ENCODE measurements at regions not wholly inside any gene's neighbourhood (a gene's known extent, or its start where the extent isn't known, plus 50 kb on each side); places are given as distances from the start of the nearest gene placed in this dataset.
A peak's percentile ranks its signal among the peaks of the same experiment; 100 is the strongest.

DNA sequence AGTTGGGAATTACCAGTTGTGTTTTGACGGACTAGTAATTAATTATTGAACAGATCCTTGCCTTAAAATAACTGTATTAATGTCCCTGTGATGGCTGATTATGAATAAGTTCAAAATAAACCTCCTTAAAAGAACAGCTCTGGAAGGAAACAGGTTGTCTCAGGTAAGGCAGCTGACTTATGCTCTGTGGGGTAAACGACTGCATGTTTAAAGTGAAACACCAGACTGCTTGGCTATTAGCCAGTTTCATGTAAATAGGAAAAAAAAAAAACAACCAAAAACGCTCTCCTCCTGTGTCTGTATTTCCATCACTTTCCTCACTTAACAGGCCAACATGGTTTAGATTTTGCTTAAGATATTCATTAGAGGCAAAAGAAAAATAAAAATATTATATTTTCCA lies 243.6 kb downstream of the TMEM182 start:
- Histone ChIP-seq H3K36me3 (no peaks in the 10 kb centered on the region), H3K4me3 (no peak overlapping the region), H3K4me1 (no peaks in the 10 kb centered on the region), H3K9me3 (peaks cover 0 to 6% (median 2%) of the 10 kb centered on the region in 4 donors), H3K27ac (no peak overlapping the region), H3K27me3 (no peaks in the 10 kb centered on the region)
- intact Hi-C loops (cut with DNase I; ENCODE audit: low total_unique reads), result no loop called here
- WGBS, 5 donors, result 39 to 53% (median 47%) methylated on average over 3 of the region's 3 CpGs
- no peak for TF ChIP-seq CTCF (IDR thresholded peaks at IDR 0.05)
- no peak for TF ChIP-seq POLR2A (IDR thresholded peaks at IDR 0.05)
- no peak for TF ChIP-seq POLR2AphosphoS5 (IDR thresholded peaks at IDR 0.05)
- no peak for TF ChIP-seq EP300 (IDR thresholded peaks at IDR 0.05)
- no peak for DNase-seq

GRCh38 chr2:103007086-103007485 lies 245.3 kb downstream of the TMEM182 start:
- Histone ChIP-seq H3K36me3 (no peaks in the 10 kb centered on the region), H3K9me3 (no peaks in the 10 kb centered on the region), H3K27ac (no peak overlapping the region), H3K4me3 (no peak overlapping the region), H3K4me1 (no peaks in the 10 kb centered on the region), H3K27me3 (no peaks in the 10 kb centered on the region)
- no peak for DNase-seq
- WGBS, 5 donors, result 51 to 70% (median 66%) methylated on average over 3 of the region's 3 CpGs
- intact Hi-C loops (cut with DNase I; ENCODE audit: low total_unique reads), result no loop called here
- TF ChIP-seq POLR2A (IDR thresholded peaks at IDR 0.05) (no peak), CTCF (IDR thresholded peaks at IDR 0.05) (no peak), EP300 (IDR thresholded peaks at IDR 0.05) (no peak), POLR2AphosphoS5 (IDR thresholded peaks at IDR 0.05) (no peak)

- Histone ChIP-seq H3K4me1 (no peaks in the 10 kb centered on the region), H3K9me3 (no peaks in the 10 kb centered on the region), H3K27ac (no peak overlapping the region), H3K36me3 (no peaks in the 10 kb centered on the region), H3K27me3 (no peaks in the 10 kb centered on the region), H3K4me3 (no peak overlapping the region)
- DNase-seq, result peak in 1 of 2 donors; percentile 7
- WGBS, 5 donors, result 31 to 53% (median 34%) methylated on average over 6 of the region's 6 CpGs
- TF ChIP-seq EP300 (IDR thresholded peaks at IDR 0.05) (no peak), POLR2A (IDR thresholded peaks at IDR 0.05) (no peak), CTCF (IDR thresholded peaks at IDR 0.05) (no peak), POLR2AphosphoS5 (IDR thresholded peaks at IDR 0.05) (no peak)
- intact Hi-C loops (cut with DNase I; ENCODE audit: low total_unique reads), result no loop called here
These were observed 246.8 kb downstream of the TMEM182 start for GRCh38 chr2:103008586-103008985.

DNA sequence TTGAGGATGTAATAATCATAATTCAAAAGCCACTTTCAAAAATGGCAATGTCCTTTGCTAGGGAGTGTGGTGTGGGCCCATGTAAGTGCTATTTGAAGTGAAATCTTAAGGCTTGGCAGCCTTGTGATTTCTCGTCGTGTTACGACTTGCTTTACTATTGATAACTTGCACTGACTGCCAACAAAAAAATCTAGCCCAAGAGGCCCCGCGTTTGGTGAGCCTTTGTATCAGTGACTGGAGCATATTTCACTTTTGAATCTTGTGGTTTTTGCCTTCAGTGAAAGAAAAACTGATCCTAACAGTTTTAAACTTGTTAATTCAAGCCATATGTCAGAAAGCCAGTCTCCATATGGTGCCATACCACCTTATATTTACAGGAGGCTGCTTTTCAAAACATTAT lies 248.0 kb downstream of the TMEM182 start:
- H3K9me3 ChIP-seq, result no peaks in the 10 kb centered on the region
- intact Hi-C loops (cut with DNase I; ENCODE audit: low total_unique reads), result no loop called here
- no peaks in the 10 kb centered on the region for H3K4me1 ChIP-seq
- no peaks in the 10 kb centered on the region for H3K27me3 ChIP-seq
- no peak for DNase-seq
- WGBS, 5 donors, result 28 to 43% (median 35%) methylated on average over 5 of the region's 5 CpGs
- no peaks in the 10 kb centered on the region for H3K36me3 ChIP-seq
- H3K27ac ChIP-seq, result no peak overlapping the region
- TF ChIP-seq CTCF (IDR thresholded peaks at IDR 0.05) (no peak), EP300 (IDR thresholded peaks at IDR 0.05) (no peak), POLR2A (IDR thresholded peaks at IDR 0.05) (no peak), POLR2AphosphoS5 (IDR thresholded peaks at IDR 0.05) (no peak)
- H3K4me3 ChIP-seq, result no peak overlapping the region

Data from stomach (tissue), 8 donors.